ENCODE measurements at regions not wholly inside any gene's neighbourhood (a gene's known extent, or its start where the extent isn't known, plus 50 kb on each side); places are given as distances from the start of the nearest gene placed in this dataset.

- TF ChIP-seq ZBTB11 (CRISPR knock-in tag; IDR thresholded peaks at IDR 0.05), result no peak
- no peak for TF ChIP-seq CTCF (IDR thresholded peaks at IDR 0.05 in 2 of 3, conservative IDR thresholded peaks at IDR 0.05 in 1 of 3; ENCODE audit: control insufficient read depth in 2 of 3, extremely low read depth in 1 of 3, insufficient read depth in 1 of 3, low read depth in 3 of 3, low read length in 3 of 3)
- no peak for TF ChIP-seq ZBTB33 (IDR thresholded peaks at IDR 0.05)
- no peak for TF ChIP-seq YBX1 (IDR thresholded peaks at IDR 0.05)
- no peak for TF ChIP-seq CHD2 (IDR thresholded peaks at IDR 0.05; ENCODE audit: borderline replicate concordance, low read depth, low read length)
- TF ChIP-seq ZBTB4 (CRISPR knock-in tag; IDR thresholded peaks at IDR 0.05), result no peak
- TF ChIP-seq BCL3 (IDR thresholded peaks at IDR 0.05; ENCODE audit: borderline replicate concordance, insufficient read depth, low read depth, low read length, poor library complexity, severe bottlenecking), result no peak
- no peak for TF ChIP-seq CREB1 (IDR thresholded peaks at IDR 0.05; ENCODE audit: low read depth)
Measured at GRCh38 chr10:117928281-117928680, 118.5 kb downstream of the RAB11FIP2 start (continued).

All from GM12878 (cell line).